GM12891 (cell line): ENCODE measurements at regions not wholly inside any gene's neighbourhood (a gene's known extent, or its start where the extent isn't known, plus 50 kb on each side); places are given as distances from the start of the nearest gene placed in this dataset.

Experiments used
- POLR2A ChIP-seq: IDR thresholded peaks from 2 replicates; pipeline ENCODE4 v1.6.1; 2011; ENCODE audit warnings: low read depth, low read length, control low read depth
- POLR2AphosphoS5 ChIP-seq: IDR thresholded peaks from 2 replicates; pipeline ENCODE4 v1.6.1; 2011; ENCODE audit warnings: low read depth, low read length, control low read depth
- SPI1 ChIP-seq: IDR thresholded peaks from 2 replicates; pipeline ENCODE4 v1.6.1; 2011; ENCODE audit warnings: low read depth, low read length, control low read depth
- TAF1 ChIP-seq: IDR thresholded peaks from 2 replicates; pipeline ENCODE4 v1.6.1; 2011; ENCODE audit warnings: low read depth, low read length, control low read depth

GRCh38 chr3:165505657-165506056 is 309.5 kb upstream of the SLITRK3 start:
- no peak for TF ChIP-seq POLR2A
- no peak for TF ChIP-seq POLR2AphosphoS5
- TF ChIP-seq SPI1: no peak
- TF ChIP-seq TAF1: no peak
